Epithelial cell of esophagus (primary cell): ENCODE measurements at regions not wholly inside any gene's neighbourhood (a gene's known extent, or its start where the extent isn't known, plus 50 kb on each side); places are given as distances from the start of the nearest gene placed in this dataset.
A peak's percentile ranks its signal among the peaks of the same experiment; 100 is the strongest.

Experiments used
- DNase-seq: peaks from one replicate; pipeline ENCODE4 v3.0.0; 2010; ENCODE audit warnings: low read depth
- H3K4me3 ChIP-seq: 2 replicates; pipeline ENCODE4 v1.5.1; 2011; ENCODE audit warnings: mild to moderate bottlenecking, low read length, control low read depth
- CTCF ChIP-seq: IDR thresholded peaks from 2 replicates; pipeline ENCODE4 v1.5.1; 2011; ENCODE audit warnings: low read depth, mild to moderate bottlenecking, low read length, control low read depth, inconsistent platforms; ENCODE audit not compliant: insufficient read depth; ENCODE audit errors: missing control alignments

- TF ChIP-seq CTCF: no peak
- no peak overlapping the region for H3K4me3 ChIP-seq
- no peak for DNase-seq
These were observed 57.1 kb upstream of the NOCT start for GRCh38 chr4:138958519-138958918.

GRCh38 chr4:138957302-138957701 lies 58.3 kb upstream of the NOCT start:
- H3K4me3 ChIP-seq: no peak overlapping the region
- no peak for DNase-seq
- no peak for TF ChIP-seq CTCF

- H3K4me3 ChIP-seq: no peak overlapping the region
- no peak for DNase-seq
- TF ChIP-seq CTCF: no peak
These were observed 61.2 kb upstream of the NOCT start for GRCh38 chr4:138954428-138954827.

- DNase-seq: peak; percentile 64
- TF ChIP-seq CTCF: no peak
- H3K4me3 ChIP-seq: no peak overlapping the region
These were observed 61.6 kb upstream of the NOCT start for GRCh38 chr4:138953961-138954371.

- DNase-seq: peak; percentile 94
- no peak for TF ChIP-seq CTCF
- no peak overlapping the region for H3K4me3 ChIP-seq
These were observed 63.2 kb upstream of the NOCT start for GRCh38 chr4:138952411-138952810.

- no peak for TF ChIP-seq CTCF
- DNase-seq: peak; percentile 98
- no peak overlapping the region for H3K4me3 ChIP-seq
These were observed 63.8 kb upstream of the NOCT start for GRCh38 chr4:138951764-138952163.

GRCh38 chr4:138949866-138950265 lies 65.7 kb upstream of the NOCT start:
- no peak for DNase-seq
- no peak overlapping the region for H3K4me3 ChIP-seq
- TF ChIP-seq CTCF: no peak
